ENCODE measurements at regions not wholly inside any gene's neighbourhood (a gene's known extent, or its start where the extent isn't known, plus 50 kb on each side); places are given as distances from the start of the nearest gene placed in this dataset.
"Not testable (repeated sequence)": the region's sequence is repeated elsewhere in the genome, so short reads cannot be mapped to it uniquely, and the experiment has no call there.

DNA sequence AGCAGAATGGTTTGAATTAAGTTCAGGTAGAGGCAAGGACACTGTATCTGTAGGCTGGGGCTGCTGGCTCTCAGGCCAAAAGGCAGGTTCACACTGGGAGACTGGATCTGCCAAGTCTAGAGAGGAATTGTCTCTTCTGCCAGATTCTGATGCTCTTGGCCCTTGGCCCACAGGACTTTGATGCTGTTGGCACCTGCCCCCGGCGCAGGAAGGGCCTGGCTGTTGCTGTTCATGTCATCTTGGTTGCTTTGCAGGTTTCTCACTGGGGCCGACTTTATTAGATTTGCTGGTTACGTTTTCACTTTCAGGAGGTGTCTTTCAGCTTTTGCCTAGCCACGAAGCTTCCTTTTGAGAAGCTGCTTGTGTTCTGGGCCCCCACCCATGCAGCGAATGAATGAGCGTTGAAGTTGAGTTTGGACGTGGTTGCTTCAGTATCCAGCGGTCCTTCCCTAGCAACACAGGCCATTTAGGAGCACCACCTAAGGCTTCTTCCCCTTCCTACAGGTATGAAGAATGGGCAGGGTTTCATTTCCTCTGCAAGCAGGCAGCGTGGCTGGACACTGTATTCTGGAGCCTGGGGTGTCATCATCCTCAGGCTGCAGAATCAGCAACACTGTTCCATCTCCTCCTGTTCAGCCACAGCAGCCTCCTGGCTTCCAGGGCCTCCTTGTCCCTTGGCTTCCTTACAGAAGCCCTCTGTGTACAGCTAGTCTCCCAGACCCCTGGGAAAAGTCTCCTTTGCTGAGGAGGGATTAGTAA lies 65.6 kb upstream of the PRR23C start:
- Histone ChIP-seq H3K36me3 (no peaks in the 10 kb centered on the region), H3K27ac (no peak overlapping the region), H3K4me1 (peaks cover 0 to 4% (median 0%) of the 10 kb centered on the region in 4 donors), H3K9me3 (no peaks in the 10 kb centered on the region), H3K4me3 (no peak overlapping the region), H3K27me3 (no peaks in the 10 kb centered on the region)
- TF ChIP-seq POLR2AphosphoS5 (IDR thresholded peaks at IDR 0.05) (no peak), POLR2A (IDR thresholded peaks at IDR 0.05) (no peak), CTCF (IDR thresholded peaks at IDR 0.05) (no peak), EP300 (IDR thresholded peaks at IDR 0.05) (no peak)
- ATAC-seq (ENCODE audit: low FRiP score in 2 of 2) (no peak), DNase-seq (no peak)
- WGBS, 2 donors = 75 to 77% methylated on average over 10 of the region's 10 CpGs

GRCh38 chr3:139110929-139111328 lies 66.2 kb upstream of the PRR23C start:
- not testable (repeated sequence) for H3K9me3 ChIP-seq; H3K27me3 ChIP-seq; H3K27ac ChIP-seq; H3K36me3 ChIP-seq; ATAC-seq (ENCODE audit: low FRiP score in 2 of 2); DNase-seq; H3K4me3 ChIP-seq; H3K4me1 ChIP-seq
- WGBS, 2 donors = 69 to 73% methylated on average over 2 of the region's 2 CpGs

DNA sequence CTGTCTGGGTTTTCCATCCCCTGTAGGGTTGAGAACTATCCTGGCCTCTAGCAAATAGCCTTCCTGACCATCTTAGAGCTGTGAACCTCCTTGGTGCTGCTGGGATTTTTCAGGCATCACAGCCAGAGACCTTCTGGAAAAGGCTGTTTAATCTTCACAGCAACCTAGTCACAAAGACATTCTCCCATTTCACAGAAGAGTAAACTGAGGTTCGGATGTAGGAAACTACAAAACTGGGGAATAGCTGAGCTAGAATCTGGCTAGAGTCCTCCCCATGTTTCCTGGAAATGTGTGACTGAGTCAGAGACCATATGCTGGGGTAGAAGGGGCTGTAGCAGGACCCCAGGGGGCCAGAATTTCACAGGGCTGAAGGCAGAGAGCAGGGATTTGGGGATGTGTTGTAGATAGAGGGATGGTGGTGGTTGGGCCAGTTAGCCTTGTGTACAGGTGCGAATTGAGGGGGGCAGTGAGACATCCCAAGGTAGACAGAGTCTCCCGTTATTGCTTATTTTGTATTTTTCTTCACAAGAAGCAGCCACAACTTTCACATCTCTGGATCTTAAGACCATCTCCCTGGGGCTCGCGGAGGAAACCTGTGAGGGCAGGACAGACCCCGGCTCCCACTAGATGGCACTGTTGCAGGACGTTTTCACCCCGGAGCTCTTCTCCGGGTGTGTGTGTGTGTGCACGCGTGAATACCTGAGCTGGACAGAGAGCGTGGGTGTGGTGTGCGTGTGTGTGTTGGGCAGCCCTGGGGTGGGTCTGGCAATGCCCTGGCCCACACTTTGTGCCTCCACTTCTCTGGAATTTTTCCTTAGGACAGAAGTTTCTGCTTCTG lies 66.9 kb upstream of the PRR23C start:
- Histone ChIP-seq H3K27me3 (no peaks in the 10 kb centered on the region), H3K4me1 (peaks cover 0 to 4% (median 0%) of the 10 kb centered on the region in 4 donors), H3K36me3 (no peaks in the 10 kb centered on the region), H3K9me3 (no peaks in the 10 kb centered on the region), H3K4me3 (no peak overlapping the region), H3K27ac (no peak overlapping the region)
- TF ChIP-seq CTCF (IDR thresholded peaks at IDR 0.05) = peak in 5 of 6 experiments; percentile 42 to 63 (median 49)
- no peak for TF ChIP-seq EP300 (IDR thresholded peaks at IDR 0.05)
- ATAC-seq (ENCODE audit: low FRiP score in 2 of 2) = peak; percentile 80 to 85
- 6 to 10% methylated on average over 11 to 13 of the region's 13 CpGs for WGBS, 2 donors
- DNase-seq = peak; percentile 23 to 58

GRCh38 chr3:139112230-139112558 lies 67.5 kb upstream of the PRR23C start:
- WGBS, 2 donors = 0% methylated on average over 1 of the region's 1 CpG
- ATAC-seq (ENCODE audit: low FRiP score in 2 of 2) = peak in 1 of 2 donors; percentile 6
- Histone ChIP-seq H3K9me3 (no peaks in the 10 kb centered on the region), H3K4me1 (peaks cover 0 to 4% (median 0%) of the 10 kb centered on the region in 4 donors), H3K27ac (no peak overlapping the region), H3K27me3 (no peaks in the 10 kb centered on the region), H3K4me3 (no peak overlapping the region), H3K36me3 (no peaks in the 10 kb centered on the region)
- no peak for DNase-seq
- TF ChIP-seq POLR2A (IDR thresholded peaks at IDR 0.05) (no peak), EP300 (IDR thresholded peaks at IDR 0.05) (no peak)

GRCh38 chr3:139113231-139113992 lies 68.7 kb upstream of the PRR23C start:
- peaks cover 0 to 4% (median 0%) of the 10 kb centered on the region in 4 donors for H3K4me1 ChIP-seq
- no peaks in the 10 kb centered on the region for H3K36me3 ChIP-seq
- no peak for TF ChIP-seq POLR2AphosphoS5 (IDR thresholded peaks at IDR 0.05)
- H3K9me3 ChIP-seq = no peaks in the 10 kb centered on the region
- no peak overlapping the region for H3K27ac ChIP-seq
- ATAC-seq (ENCODE audit: low FRiP score in 2 of 2) = no peak
- no peaks in the 10 kb centered on the region for H3K27me3 ChIP-seq
- DNase-seq = no peak
- 64 to 75% methylated on average over 7 of the region's 7 CpGs for WGBS, 2 donors
- H3K4me3 ChIP-seq = no peak overlapping the region

GRCh38 chr3:139113993-139114375 lies 69.3 kb upstream of the PRR23C start:
- DNase-seq = no peak
- WGBS, 2 donors = 88 to 90% methylated on average over 4 of the region's 4 CpGs

GRCh38 chr3:139116631-139117030 lies 71.9 kb upstream of the PRR23C start:
- WGBS, 2 donors = 93 to 95% methylated on average over 7 of the region's 7 CpGs
- not testable (repeated sequence) for H3K4me1 ChIP-seq; H3K27ac ChIP-seq; H3K4me3 ChIP-seq; H3K36me3 ChIP-seq; H3K9me3 ChIP-seq; DNase-seq; ATAC-seq (ENCODE audit: low FRiP score in 2 of 2); H3K27me3 ChIP-seq

More at GRCh38 chr3:139113993-139114375, 69.3 kb upstream of the PRR23C start:
- Histone ChIP-seq H3K27ac (no peak overlapping the region), H3K4me1 (peaks cover 0 to 4% (median 0%) of the 10 kb centered on the region in 4 donors), H3K9me3 (no peaks in the 10 kb centered on the region), H3K4me3 (no peak overlapping the region), H3K36me3 (no peaks in the 10 kb centered on the region), H3K27me3 (no peaks in the 10 kb centered on the region)
- no peak for ATAC-seq (ENCODE audit: low FRiP score in 2 of 2)
- TF ChIP-seq POLR2AphosphoS5 (IDR thresholded peaks at IDR 0.05) (no peak), POLR2A (IDR thresholded peaks at IDR 0.05) (no peak), CTCF (IDR thresholded peaks at IDR 0.05) (no peak), EP300 (IDR thresholded peaks at IDR 0.05) (no peak)

Measured in upper lobe of left lung (tissue), 6 donors.